ENCODE measurements at regions not wholly inside any gene's neighbourhood (a gene's known extent, or its start where the extent isn't known, plus 50 kb on each side); places are given as distances from the start of the nearest gene placed in this dataset.

DNA sequence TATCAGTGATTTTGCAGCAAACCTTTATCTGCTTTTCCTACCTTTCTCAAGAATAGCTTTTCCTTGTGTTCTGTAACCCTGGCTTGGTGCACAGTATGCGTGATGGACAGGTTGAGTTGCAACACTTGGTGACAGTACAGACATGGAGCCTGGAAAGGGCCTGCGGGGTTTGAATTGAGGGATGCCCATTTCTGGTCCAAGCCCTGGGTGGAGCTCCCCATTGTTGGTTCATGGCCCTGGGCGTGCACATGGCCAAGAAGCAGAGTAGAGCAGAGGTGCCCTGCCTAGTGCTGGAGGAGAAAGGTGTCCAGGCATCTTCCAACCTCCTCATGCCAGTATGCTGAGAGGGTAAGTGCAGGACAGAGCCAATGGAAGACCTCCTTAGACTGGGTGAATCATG, 106.6 kb upstream of the MKLN1 start:
- ATAC-seq (no peak), DNase-seq (ENCODE audit: low spot score) (no peak)
- Mint-ChIP-seq H3K36me3 (no peaks in the 10 kb centered on the region), H3K27ac (no peak overlapping the region), H3K4me3 (no peak overlapping the region), H3K9me3 (peaks cover 9% of the 10 kb centered on the region), H3K4me1 (peaks cover 34% of the 10 kb centered on the region), H3K27me3 (ENCODE audit: low read depth) (no peaks in the 10 kb centered on the region)
- CTCF ChIA-PET = interaction anchor here (1.1 kb wide), 1 partner anchor 15 kb away, joined by 3 read pairs; no protein-coding TSS in a partner anchor
- TF ChIP-seq ETV6 (CRISPR knock-in tag; IDR thresholded peaks at IDR 0.05) (no peak), RELA (CRISPR knock-in tag; IDR thresholded peaks at IDR 0.05; ENCODE audit: borderline replicate concordance) (no peak), MYBL2 (CRISPR knock-in tag; IDR thresholded peaks at IDR 0.05) (no peak), OVOL2 (CRISPR knock-in tag; IDR thresholded peaks at IDR 0.05; ENCODE audit: borderline replicate concordance) (no peak), AFF4 (CRISPR knock-in tag; IDR thresholded peaks at IDR 0.05; ENCODE audit: borderline replicate concordance) (no peak), E2F4 (CRISPR knock-in tag; IDR thresholded peaks at IDR 0.05; ENCODE audit: borderline replicate concordance, low read depth) (no peak), PREB (CRISPR knock-in tag; IDR thresholded peaks at IDR 0.05; ENCODE audit: borderline replicate concordance) (no peak)
- POLR2A ChIA-PET = no interaction called here

- ATAC-seq (no peak), DNase-seq (ENCODE audit: low spot score) (no peak)
- TF ChIP-seq IRF1 (CRISPR knock-in tag; IDR thresholded peaks at IDR 0.05) = no peak
- H3K27ac Mint-ChIP-seq = no peak overlapping the region
- ChIA-PET CTCF (no interaction called here), POLR2A (no interaction called here)
- H3K27me3 Mint-ChIP-seq (ENCODE audit: low read depth) = no peaks in the 10 kb centered on the region
- H3K36me3 Mint-ChIP-seq = no peaks in the 10 kb centered on the region
- H3K9me3 Mint-ChIP-seq = peaks cover 13% of the 10 kb centered on the region
- H3K4me1 Mint-ChIP-seq = peaks cover 38% of the 10 kb centered on the region
- no peak overlapping the region for H3K4me3 Mint-ChIP-seq
These were observed 105.5 kb upstream of the MKLN1 start for GRCh38 chr7:131222171-131222570.

DNA sequence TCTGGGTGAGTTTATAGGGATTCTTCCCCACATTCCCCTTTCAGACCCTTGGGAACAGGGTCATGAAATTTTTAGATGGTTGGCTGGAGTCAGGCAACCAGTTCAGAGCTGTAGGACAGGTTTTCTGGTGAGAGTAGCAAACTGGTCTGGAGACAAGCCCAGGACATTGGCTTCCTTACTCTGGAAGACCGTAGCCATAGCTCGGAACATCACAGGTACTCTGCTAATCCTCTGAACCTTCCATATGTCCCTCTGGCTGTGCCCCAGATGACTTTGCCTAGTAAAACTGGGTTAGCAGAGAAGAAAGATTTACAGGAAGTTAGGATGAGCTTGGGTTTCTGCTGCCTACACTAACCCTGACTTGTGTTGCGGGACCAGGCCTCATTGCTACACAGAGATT, 104.5 kb upstream of the MKLN1 start:
- POLR2A ChIA-PET = interaction anchor here (1.0 kb wide), 1 partner anchor 15 kb away, joined by 3 read pairs; no protein-coding TSS in a partner anchor
- Mint-ChIP-seq H3K27ac (no peak overlapping the region), H3K36me3 (no peaks in the 10 kb centered on the region), H3K4me3 (no peak overlapping the region), H3K27me3 (ENCODE audit: low read depth) (no peaks in the 10 kb centered on the region), H3K4me1 (peaks cover 35% of the 10 kb centered on the region), H3K9me3 (peaks cover 13% of the 10 kb centered on the region)
- ATAC-seq = no peak
- CTCF ChIA-PET = no interaction called here
- no peak for DNase-seq (ENCODE audit: low spot score)
- TF ChIP-seq PRDM15 (CRISPR knock-in tag; IDR thresholded peaks at IDR 0.05) (no peak), ATF2 (CRISPR knock-in tag; IDR thresholded peaks at IDR 0.05; ENCODE audit: borderline replicate concordance, low read depth) (no peak), ZNF138 (CRISPR knock-in tag; conservative IDR thresholded peaks at IDR 0.05) (no peak), CREM (CRISPR knock-in tag; IDR thresholded peaks at IDR 0.05) (no peak), MAX (CRISPR knock-in tag; IDR thresholded peaks at IDR 0.05) (no peak), ZNF317 (CRISPR knock-in tag; IDR thresholded peaks at IDR 0.05; ENCODE audit: borderline replicate concordance, low read depth) (no peak), FOXK1 (CRISPR knock-in tag; IDR thresholded peaks at IDR 0.05) (no peak), PRRX2 (CRISPR knock-in tag; IDR thresholded peaks at IDR 0.05) (no peak), CDX4 (CRISPR knock-in tag; IDR thresholded peaks at IDR 0.05; ENCODE audit: borderline replicate concordance) (no peak), JAZF1 (CRISPR knock-in tag; IDR thresholded peaks at IDR 0.05) (no peak), GABPB1 (CRISPR knock-in tag; IDR thresholded peaks at IDR 0.05) (no peak), NR2C2 (CRISPR knock-in tag; IDR thresholded peaks at IDR 0.05) (no peak)

Measured in WTC11 (cell line).